Central memory CD8-positive, alpha-beta T cell (primary cell): ENCODE measurements at regions not wholly inside any gene's neighbourhood (a gene's known extent, or its start where the extent isn't known, plus 50 kb on each side); places are given as distances from the start of the nearest gene placed in this dataset.
"Not testable (repeated sequence)": the region's sequence is repeated elsewhere in the genome, so short reads cannot be mapped to it uniquely, and the experiment has no call there.

Experiments used
- ATAC-seq: fragments of 150-1000 bp; cut with Tn5 transposase; replicated peaks from 2 replicates; pipeline ENCODE4 v1.10.0; 2022; ENCODE audit warnings: mild to moderate bottlenecking, moderate FRiP score, moderate number of reproducible peaks; ENCODE audit not compliant: poor library complexity, severe bottlenecking; ENCODE audit errors: extremely low read depth
- DNase-seq, 2 donors: peaks; one replicate each; pipeline ENCODE4 v3.0.0; 2021; ENCODE audit warnings: low spot score in 2 of 2
- H3K27ac Mint-ChIP-seq: one replicate; pipeline ENCODE4 v1.8.0; 2022; ENCODE audit warnings: low read depth, mild to moderate bottlenecking, moderate library complexity, mixed read lengths
- H3K27me3 Mint-ChIP-seq: one replicate; pipeline ENCODE4 v1.8.0; 2022; ENCODE audit warnings: mixed read lengths
- H3K36me3 Mint-ChIP-seq: one replicate; pipeline ENCODE4 v1.8.0; 2022; ENCODE audit warnings: mild to moderate bottlenecking, moderate library complexity, mixed read lengths; ENCODE audit not compliant: insufficient read depth
- H3K4me1 Mint-ChIP-seq: one replicate; pipeline ENCODE4 v1.8.0; 2022; ENCODE audit warnings: mixed read lengths
- H3K4me3 Mint-ChIP-seq: one replicate; pipeline ENCODE4 v1.8.0; 2022; ENCODE audit warnings: mild to moderate bottlenecking, moderate library complexity, mixed read lengths
- H3K9me3 Mint-ChIP-seq: one replicate; pipeline ENCODE4 v1.8.0; 2022; ENCODE audit warnings: mixed read lengths

DNA sequence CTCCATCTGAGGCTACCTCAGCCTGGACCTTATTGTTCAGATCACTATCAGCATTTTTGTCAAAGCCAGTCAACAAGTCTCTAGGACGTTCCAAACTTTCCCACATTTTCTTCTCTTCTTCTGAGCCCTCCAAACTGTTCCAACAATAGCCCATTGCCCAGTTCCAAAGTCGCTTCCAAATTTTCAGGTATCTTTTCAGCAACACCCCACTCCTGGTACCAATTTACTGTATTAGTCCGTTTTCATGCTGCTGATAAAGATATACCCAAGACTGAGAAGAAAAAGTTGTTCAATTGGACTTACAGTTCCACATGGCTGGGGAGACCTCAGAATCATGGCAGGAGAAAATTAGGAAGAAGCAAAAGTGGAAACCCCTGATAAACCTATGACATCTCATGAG, 495.3 kb upstream of the NCAM2 start:
- not testable (repeated sequence) for H3K4me1 Mint-ChIP-seq, H3K4me3 Mint-ChIP-seq, DNase-seq, H3K27ac Mint-ChIP-seq, H3K27me3 Mint-ChIP-seq, ATAC-seq, H3K36me3 Mint-ChIP-seq
- peaks cover 41% of the 10 kb centered on the region for H3K9me3 Mint-ChIP-seq

DNA sequence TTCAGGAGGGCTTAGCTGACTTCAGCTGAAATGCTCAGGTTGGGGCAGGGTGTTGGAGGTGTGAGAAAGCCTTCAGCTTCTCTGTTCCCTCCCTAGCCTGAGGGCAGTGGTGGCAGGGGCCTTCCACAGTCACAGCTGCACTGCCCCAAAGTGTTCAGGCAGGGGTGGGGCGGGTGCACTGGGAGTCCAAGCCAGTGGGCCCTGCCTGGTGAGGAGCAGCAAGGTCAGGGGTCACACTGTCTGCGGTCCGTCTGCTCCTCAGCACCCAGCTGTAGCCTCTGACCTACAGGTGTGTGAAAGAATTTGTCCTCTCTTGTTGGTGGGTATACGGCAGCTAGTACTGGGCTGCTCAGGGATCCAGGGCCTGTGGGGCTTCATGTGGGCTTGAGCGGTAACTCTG, 490.4 kb upstream of the NCAM2 start:
- H3K9me3 Mint-ChIP-seq = peaks cover 48% of the 10 kb centered on the region
- no peak overlapping the region for H3K27ac Mint-ChIP-seq
- H3K27me3 Mint-ChIP-seq = no peaks in the 10 kb centered on the region
- DNase-seq (no peak), ATAC-seq (no peak)
- no peaks in the 10 kb centered on the region for H3K4me1 Mint-ChIP-seq
- H3K4me3 Mint-ChIP-seq = no peak overlapping the region
- peaks cover 2% of the 10 kb centered on the region for H3K36me3 Mint-ChIP-seq

DNA sequence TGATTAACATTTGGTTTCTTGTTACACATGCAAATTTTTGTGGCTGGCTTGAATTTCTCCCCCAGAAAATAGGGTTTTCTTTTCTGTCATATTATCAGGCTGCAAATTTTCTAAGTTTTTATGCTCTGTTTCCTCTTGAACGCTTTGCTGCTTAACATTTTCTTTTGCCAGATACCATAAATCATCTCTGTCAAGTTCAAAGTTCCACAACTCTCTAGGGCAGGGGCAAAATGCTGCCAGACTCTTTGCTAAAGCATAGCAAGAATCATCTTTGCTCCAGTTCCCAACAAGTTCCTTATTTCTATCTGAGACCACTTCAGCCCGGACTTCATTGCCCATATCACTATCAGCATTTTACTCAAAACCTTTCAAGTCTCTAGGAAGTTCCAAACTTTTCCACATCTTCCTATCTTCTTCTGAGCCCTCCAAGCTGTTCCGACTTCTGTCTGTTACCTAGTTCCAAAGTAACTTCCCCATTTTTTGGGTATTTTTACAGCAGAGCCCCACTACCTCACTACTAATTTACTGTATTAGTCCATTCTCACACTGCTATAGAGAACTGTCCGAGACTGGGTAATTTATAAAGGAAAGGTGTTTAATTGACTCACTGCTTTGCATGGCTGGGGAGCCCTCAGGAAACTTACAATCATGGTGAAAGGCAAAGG, 486.9 kb upstream of the NCAM2 start:
- no peaks in the 10 kb centered on the region for H3K27me3 Mint-ChIP-seq
- H3K9me3 Mint-ChIP-seq = peaks cover 23% of the 10 kb centered on the region
- H3K36me3 Mint-ChIP-seq = peaks cover 2% of the 10 kb centered on the region
- DNase-seq = no peak
- no peak overlapping the region for H3K4me3 Mint-ChIP-seq
- H3K27ac Mint-ChIP-seq = no peak overlapping the region
- no peak for ATAC-seq
- H3K4me1 Mint-ChIP-seq = no peaks in the 10 kb centered on the region

DNA sequence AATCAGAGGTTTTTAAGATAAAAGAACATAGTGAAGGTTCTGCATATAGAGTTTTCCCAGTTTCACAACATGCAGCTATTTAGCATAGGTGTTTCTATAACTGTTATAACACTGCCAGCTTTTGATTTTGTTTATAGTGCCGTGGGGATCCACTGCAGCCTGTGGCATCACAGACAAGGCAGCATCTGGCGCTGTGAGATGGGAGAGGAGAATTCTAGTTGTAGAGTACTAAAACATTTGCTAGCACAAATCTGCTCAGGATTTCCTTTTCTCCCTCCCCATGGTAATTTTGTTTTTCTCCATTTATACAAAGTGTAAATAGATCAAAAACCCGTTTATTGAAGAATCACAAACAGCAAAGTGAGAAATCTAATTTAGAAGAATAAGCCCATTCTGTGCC, 482.8 kb upstream of the NCAM2 start:
- ATAC-seq (no peak), DNase-seq (no peak)
- Mint-ChIP-seq H3K27ac (no peak overlapping the region), H3K9me3 (peaks cover 18% of the 10 kb centered on the region), H3K4me1 (no peaks in the 10 kb centered on the region), H3K4me3 (no peak overlapping the region), H3K36me3 (peaks cover 2% of the 10 kb centered on the region), H3K27me3 (no peaks in the 10 kb centered on the region)

DNA sequence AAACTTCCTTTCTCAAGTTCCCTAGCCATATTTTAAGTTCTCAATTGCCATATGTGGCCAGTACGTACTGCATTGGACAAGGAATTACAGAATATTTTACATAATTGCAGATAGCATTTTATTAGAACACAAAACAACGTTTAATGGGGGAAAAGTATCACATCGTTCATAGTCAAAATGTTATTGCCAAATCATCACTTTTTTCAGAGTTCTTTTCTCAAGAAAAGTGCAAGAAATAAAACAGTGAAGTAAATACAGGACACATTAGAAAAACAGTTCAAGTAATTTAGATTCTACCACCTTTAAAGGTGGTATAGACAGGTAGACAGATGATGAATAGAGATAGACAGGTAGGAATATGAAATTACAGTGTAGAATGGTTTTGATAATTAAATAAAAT, 479.1 kb upstream of the NCAM2 start:
- H3K4me1 Mint-ChIP-seq = no peaks in the 10 kb centered on the region
- no peak overlapping the region for H3K4me3 Mint-ChIP-seq
- DNase-seq (no peak), ATAC-seq (no peak)
- peaks cover 17% of the 10 kb centered on the region for H3K9me3 Mint-ChIP-seq
- H3K27ac Mint-ChIP-seq = no peak overlapping the region
- no peaks in the 10 kb centered on the region for H3K36me3 Mint-ChIP-seq
- H3K27me3 Mint-ChIP-seq = no peaks in the 10 kb centered on the region

DNA sequence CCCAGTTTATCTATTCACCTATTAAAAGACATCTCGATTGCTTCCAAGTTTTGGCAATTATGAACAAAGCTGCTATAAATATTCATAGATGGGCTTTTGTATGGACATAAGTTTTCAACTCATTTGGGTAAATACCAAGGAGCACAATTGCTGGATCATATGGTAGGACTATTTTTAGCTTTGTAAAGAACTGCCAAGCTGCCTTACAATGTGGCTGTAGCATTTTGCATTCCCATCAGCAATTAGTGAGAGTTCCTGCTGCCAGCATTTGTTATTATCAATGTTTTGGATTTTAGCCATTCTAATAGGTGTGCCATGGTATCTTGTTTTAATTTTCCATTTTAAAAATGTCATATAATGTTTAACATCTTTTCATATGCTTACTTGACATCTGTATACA, 475.6 kb upstream of the NCAM2 start:
- DNase-seq = no peak
- H3K27me3 Mint-ChIP-seq = no peaks in the 10 kb centered on the region
- peaks cover 22% of the 10 kb centered on the region for H3K9me3 Mint-ChIP-seq
- no peak overlapping the region for H3K4me3 Mint-ChIP-seq
- H3K36me3 Mint-ChIP-seq = no peaks in the 10 kb centered on the region
- H3K27ac Mint-ChIP-seq = no peak overlapping the region
- H3K4me1 Mint-ChIP-seq = no peaks in the 10 kb centered on the region
- ATAC-seq = no peak

DNA sequence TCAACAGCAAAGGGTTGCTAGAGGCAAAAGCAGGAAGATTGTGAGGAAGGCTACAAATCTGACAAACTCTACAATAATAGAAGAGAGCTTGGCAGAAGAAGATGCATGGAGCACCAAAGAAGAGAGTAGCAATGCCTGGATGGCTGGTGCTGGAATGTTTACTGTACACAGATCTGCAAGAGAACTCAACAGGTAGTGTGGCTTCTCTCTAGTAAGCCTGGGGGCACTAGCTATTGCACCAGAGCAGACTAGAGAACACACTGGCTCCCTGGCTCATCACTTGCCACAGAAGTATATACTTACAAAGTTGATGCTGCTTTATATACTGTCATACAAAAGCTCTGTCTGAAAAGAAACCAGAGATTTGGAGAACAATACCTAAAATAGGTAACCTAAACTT, 475.0 kb upstream of the NCAM2 start:
- H3K4me3 Mint-ChIP-seq = no peak overlapping the region
- peaks cover 22% of the 10 kb centered on the region for H3K9me3 Mint-ChIP-seq
- no peak overlapping the region for H3K27ac Mint-ChIP-seq
- DNase-seq (no peak), ATAC-seq (no peak)
- H3K36me3 Mint-ChIP-seq = no peaks in the 10 kb centered on the region
- no peaks in the 10 kb centered on the region for H3K4me1 Mint-ChIP-seq
- H3K27me3 Mint-ChIP-seq = no peaks in the 10 kb centered on the region

DNA sequence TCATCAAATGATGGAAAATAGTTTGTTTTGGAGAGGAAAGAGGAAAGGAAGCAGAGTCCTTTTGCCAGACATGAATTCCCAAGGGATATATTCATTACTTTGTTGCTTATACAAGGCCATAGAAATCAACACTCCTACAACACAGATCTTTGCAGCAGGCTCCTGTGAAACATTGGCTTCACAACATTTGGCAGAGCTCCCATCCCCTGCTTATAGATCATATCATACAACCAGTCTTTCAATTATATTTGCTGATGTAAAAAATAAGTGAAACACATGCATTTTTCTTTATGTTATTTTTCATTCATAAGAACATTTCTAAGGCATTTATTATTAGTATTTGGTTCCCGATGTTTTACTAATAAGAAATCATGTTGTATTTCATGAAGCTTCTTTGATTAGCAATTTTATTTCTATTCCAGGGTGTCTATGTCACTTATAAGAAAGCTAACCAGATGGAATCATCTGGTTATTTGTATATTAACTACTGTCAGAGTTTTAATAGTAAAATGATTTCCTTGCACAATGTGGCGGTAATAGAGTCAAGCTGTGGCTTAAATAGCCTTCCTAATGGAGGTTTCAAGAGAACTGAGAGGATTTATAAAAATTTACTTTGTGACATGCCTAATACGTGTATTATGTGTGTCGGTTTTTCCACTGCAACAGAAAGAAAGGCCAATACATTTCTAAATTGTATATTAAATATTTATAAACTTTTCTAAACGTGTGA, 470.3 kb upstream of the NCAM2 start:
- Mint-ChIP-seq H3K4me3 (no peak overlapping the region), H3K27me3 (no peaks in the 10 kb centered on the region), H3K9me3 (peaks cover 27% of the 10 kb centered on the region), H3K27ac (no peak overlapping the region), H3K4me1 (no peaks in the 10 kb centered on the region), H3K36me3 (peaks cover 2% of the 10 kb centered on the region)
- ATAC-seq (no peak), DNase-seq (no peak)

DNA sequence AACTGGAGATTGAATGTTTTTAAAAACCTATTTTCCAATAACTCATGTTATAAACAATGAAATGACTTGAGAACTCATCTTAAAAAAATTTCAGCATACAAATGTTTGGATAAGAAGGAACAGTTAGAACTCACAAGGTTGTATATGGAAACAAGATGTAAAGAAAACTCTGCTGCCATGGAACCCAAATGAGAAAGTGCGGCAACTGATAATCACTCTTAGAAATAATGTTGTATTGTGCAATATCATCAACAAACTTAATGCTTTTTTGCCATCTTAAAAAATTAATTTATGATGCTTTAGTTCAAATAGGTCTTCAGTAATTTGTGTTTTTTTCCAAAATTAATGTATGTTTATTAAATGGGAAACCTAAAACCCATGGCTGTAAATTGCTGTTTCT, 461.1 kb upstream of the NCAM2 start:
- Mint-ChIP-seq H3K9me3 (peaks cover 19% of the 10 kb centered on the region), H3K27me3 (no peaks in the 10 kb centered on the region), H3K27ac (no peak overlapping the region), H3K36me3 (no peaks in the 10 kb centered on the region), H3K4me1 (no peaks in the 10 kb centered on the region), H3K4me3 (no peak overlapping the region)
- ATAC-seq (no peak), DNase-seq (no peak)

DNA sequence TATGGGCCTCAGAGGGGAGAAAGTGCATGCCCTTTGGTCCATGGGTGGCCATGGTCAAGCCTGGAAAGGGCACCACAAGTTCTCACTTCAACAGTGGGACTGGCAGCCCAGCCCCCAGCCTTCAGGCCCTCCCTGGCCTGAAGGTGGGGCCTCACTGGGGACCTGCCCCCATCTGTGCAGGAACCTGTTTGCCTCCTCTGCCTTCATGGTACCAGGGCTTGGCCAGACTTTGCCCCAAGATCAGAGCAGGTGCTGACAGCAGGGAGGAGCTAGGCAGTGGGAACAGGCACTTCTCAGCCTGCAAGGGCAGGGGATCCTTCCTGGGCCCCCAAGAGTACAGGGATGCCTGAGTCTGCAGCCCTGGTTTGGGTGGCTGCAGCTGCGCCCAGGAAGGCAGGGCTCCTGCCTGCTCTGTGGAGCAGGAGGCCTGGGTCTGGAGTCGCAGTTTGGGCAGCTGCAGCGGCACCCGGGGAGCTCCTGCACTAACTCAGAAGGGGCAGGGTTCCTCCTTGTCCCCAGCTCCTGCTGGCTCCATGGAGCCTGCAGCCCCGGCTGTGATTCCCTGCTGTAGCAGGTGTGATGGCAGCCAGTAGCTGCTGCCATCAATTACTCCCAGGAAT, 460.1 kb upstream of the NCAM2 start:
- ATAC-seq = no peak
- H3K4me1 Mint-ChIP-seq = no peaks in the 10 kb centered on the region

DNA sequence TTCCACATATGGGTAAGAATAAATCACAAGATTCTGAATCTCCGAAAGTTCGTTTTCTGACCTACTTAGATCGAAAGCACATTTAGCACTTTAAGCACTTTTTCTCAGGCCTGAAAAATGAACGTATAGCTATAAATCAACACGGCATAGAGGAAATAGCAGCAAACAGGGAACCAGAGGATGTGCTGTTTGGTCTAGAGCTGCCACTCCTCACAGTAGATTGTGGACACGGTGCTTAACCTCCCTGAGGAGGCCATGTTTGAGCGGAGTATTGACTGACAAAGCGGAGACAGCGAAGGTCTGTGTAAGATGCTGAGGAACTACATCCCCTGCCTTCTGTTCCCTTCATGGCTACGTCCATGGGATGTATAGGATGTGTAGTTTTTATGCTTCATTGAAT, 452.8 kb upstream of the NCAM2 start:
- ATAC-seq = no peak
- Mint-ChIP-seq H3K9me3 (peaks cover 7% of the 10 kb centered on the region), H3K27ac (no peak overlapping the region), H3K27me3 (no peaks in the 10 kb centered on the region), H3K4me1 (no peaks in the 10 kb centered on the region), H3K36me3 (no peaks in the 10 kb centered on the region), H3K4me3 (no peak overlapping the region)
- no peak for DNase-seq

More for the DNA sequence above, 460.1 kb upstream of the NCAM2 start:
- Mint-ChIP-seq H3K36me3 (no peaks in the 10 kb centered on the region), H3K9me3 (peaks cover 13% of the 10 kb centered on the region), H3K27ac (no peak overlapping the region), H3K4me3 (no peak overlapping the region), H3K27me3 (no peaks in the 10 kb centered on the region)
- DNase-seq = no peak

DNA sequence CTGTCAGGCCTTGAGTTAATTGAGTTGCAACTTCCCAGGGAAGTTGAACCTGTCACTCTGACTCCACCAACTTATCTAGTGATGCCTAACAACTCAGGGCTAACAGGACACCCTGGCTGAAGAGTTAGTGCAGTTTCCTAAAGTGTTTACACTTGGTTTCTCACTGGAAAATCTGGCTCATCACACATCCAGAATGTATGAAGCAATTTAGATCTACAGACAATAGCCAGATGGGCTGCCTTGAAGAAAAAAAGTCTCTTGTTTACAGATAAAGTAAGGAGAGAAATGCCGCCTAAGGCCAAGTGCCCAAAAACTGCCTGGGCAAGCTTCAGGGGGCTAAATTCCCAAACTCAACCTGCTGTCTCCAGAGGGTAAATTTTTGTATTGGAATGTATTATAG, 446.3 kb upstream of the NCAM2 start:
- DNase-seq (no peak), ATAC-seq (no peak)
- H3K27me3 Mint-ChIP-seq = no peaks in the 10 kb centered on the region
- H3K9me3 Mint-ChIP-seq = peaks cover 7% of the 10 kb centered on the region
- no peak overlapping the region for H3K27ac Mint-ChIP-seq
- no peaks in the 10 kb centered on the region for H3K4me1 Mint-ChIP-seq
- H3K36me3 Mint-ChIP-seq = no peaks in the 10 kb centered on the region
- H3K4me3 Mint-ChIP-seq = no peak overlapping the region

DNA sequence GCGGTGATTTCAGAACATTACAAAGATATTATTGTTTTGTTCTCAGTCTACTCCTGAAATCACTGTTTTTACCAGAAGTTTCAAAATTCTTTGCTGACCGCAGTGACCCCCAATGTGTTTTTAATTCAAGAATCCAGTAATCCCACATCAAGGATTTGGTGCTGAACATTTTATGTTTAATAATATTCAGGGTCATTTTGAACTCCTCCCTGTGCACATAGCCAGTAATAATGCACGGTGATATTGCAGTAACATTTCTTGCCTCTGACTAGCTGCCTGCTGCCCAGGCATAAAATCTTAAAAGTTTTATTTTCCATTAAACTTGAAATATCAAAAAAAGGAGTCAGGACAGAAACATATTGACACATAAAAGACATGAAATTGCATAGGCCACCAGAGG, 443.4 kb upstream of the NCAM2 start:
- H3K27ac Mint-ChIP-seq = no peak overlapping the region
- no peak for DNase-seq
- no peaks in the 10 kb centered on the region for H3K36me3 Mint-ChIP-seq
- no peak for ATAC-seq
- no peak overlapping the region for H3K4me3 Mint-ChIP-seq
- H3K4me1 Mint-ChIP-seq = no peaks in the 10 kb centered on the region
- H3K9me3 Mint-ChIP-seq = peaks cover 5% of the 10 kb centered on the region
- no peaks in the 10 kb centered on the region for H3K27me3 Mint-ChIP-seq
